NB4 (cell line): ENCODE measurements at regions not wholly inside any gene's neighbourhood (a gene's known extent, or its start where the extent isn't known, plus 50 kb on each side); places are given as distances from the start of the nearest gene placed in this dataset.

ENCODE experiments used
- POLR2A ChIP-seq: IDR thresholded peaks from 2 replicates; pipeline ENCODE4 v1.6.1; 2011; ENCODE audit warnings: mild to moderate bottlenecking; ENCODE audit not compliant: insufficient read length; ENCODE audit errors: extremely low read depth
- TF ChIP-seq, protein P1 (sequence below): IDR thresholded peaks from one replicate; pipeline ENCODE4 v1.5.1; 2012; ENCODE audit warnings: low read depth, low read length

DNA sequence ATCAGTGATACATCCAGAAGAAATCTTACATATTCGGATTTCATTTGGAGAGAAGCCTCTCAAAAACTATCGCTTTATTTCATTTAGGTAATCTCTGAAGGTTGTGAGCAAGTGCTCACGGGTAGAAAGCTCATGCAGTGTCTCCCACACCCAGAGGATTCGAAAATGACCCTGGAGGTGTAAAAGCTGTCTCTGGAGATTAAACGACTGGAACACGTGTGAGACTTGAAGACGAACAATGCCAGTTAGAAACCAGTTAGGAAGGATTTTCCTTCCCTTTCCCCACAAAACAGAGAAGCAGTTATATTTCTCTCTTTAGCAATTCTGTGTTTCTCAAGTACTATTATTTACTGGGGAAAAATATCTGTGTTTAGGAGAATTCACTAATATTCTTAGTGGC, 92.5 kb upstream of the CD55 start:
- TF ChIP-seq, protein P1, sequence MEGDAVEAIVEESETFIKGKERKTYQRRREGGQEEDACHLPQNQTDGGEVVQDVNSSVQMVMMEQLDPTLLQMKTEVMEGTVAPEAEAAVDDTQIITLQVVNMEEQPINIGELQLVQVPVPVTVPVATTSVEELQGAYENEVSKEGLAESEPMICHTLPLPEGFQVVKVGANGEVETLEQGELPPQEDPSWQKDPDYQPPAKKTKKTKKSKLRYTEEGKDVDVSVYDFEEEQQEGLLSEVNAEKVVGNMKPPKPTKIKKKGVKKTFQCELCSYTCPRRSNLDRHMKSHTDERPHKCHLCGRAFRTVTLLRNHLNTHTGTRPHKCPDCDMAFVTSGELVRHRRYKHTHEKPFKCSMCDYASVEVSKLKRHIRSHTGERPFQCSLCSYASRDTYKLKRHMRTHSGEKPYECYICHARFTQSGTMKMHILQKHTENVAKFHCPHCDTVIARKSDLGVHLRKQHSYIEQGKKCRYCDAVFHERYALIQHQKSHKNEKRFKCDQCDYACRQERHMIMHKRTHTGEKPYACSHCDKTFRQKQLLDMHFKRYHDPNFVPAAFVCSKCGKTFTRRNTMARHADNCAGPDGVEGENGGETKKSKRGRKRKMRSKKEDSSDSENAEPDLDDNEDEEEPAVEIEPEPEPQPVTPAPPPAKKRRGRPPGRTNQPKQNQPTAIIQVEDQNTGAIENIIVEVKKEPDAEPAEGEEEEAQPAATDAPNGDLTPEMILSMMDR, result no peak
- no peak for TF ChIP-seq POLR2A
